ENCODE measurements at regions not wholly inside any gene's neighbourhood (a gene's known extent, or its start where the extent isn't known, plus 50 kb on each side); places are given as distances from the start of the nearest gene placed in this dataset.

- Histone ChIP-seq H3K27me3 (no peaks in the 10 kb centered on the region), H3K4me1 (peaks cover 0 to 24% of the 10 kb centered on the region in 2 donors), H3K36me3 (peaks cover 0 to 1% of the 10 kb centered on the region in 2 donors), H3K27ac (no peak overlapping the region), H3K4me3 (no peak overlapping the region), H3K9me3 (no peaks in the 10 kb centered on the region)
- ATAC-seq: no peak
- no peak for DNase-seq
- intact Hi-C loops (cut with DNase I): no loop called here
- TF ChIP-seq CTCF (IDR thresholded peaks at IDR 0.05): no peak
These were observed 207.6 kb downstream of the RAB11FIP4 start for GRCh38 chr17:31598921-31599571.

GRCh38 chr17:31598399-31598782 lies 206.9 kb downstream of the RAB11FIP4 start:
- Histone ChIP-seq H3K27me3 (no peaks in the 10 kb centered on the region), H3K27ac (no peak overlapping the region), H3K9me3 (no peaks in the 10 kb centered on the region), H3K4me1 (peaks cover 0 to 24% of the 10 kb centered on the region in 2 donors), H3K36me3 (peaks cover 0 to 8% of the 10 kb centered on the region in 2 donors), H3K4me3 (no peak overlapping the region)
- intact Hi-C loops (cut with DNase I): no loop called here
- no peak for DNase-seq
- ATAC-seq: no peak
- no peak for TF ChIP-seq CTCF (IDR thresholded peaks at IDR 0.05)

- DNase-seq: no peak
- no peaks in the 10 kb centered on the region for H3K27me3 ChIP-seq
- no peak for ATAC-seq
- no peak for TF ChIP-seq CTCF (IDR thresholded peaks at IDR 0.05)
- peaks cover 0 to 8% of the 10 kb centered on the region in 2 donors for H3K36me3 ChIP-seq
- intact Hi-C loops (cut with DNase I): no loop called here
- peaks cover 0 to 24% of the 10 kb centered on the region in 2 donors for H3K4me1 ChIP-seq
- no peak overlapping the region for H3K27ac ChIP-seq
- no peak overlapping the region for H3K4me3 ChIP-seq
- H3K9me3 ChIP-seq: no peaks in the 10 kb centered on the region
These were observed 206.3 kb downstream of the RAB11FIP4 start for GRCh38 chr17:31597646-31598398.

- DNase-seq (peak in 3 of 4 donors; percentile 10 to 87 (median 86)), ATAC-seq (peak; percentile 93)
- Histone ChIP-seq H3K27ac (peak overlapping the region; percentile 75 to 80), H3K36me3 (peaks cover 0 to 8% of the 10 kb centered on the region in 2 donors), H3K27me3 (no peaks in the 10 kb centered on the region), H3K4me1 (peaks cover 0 to 24% of the 10 kb centered on the region in 2 donors), H3K9me3 (no peaks in the 10 kb centered on the region), H3K4me3 (no peak overlapping the region)
- no peak for TF ChIP-seq CTCF (IDR thresholded peaks at IDR 0.05)
- intact Hi-C loops (cut with DNase I): no loop called here
These were observed 205.2 kb downstream of the RAB11FIP4 start for GRCh38 chr17:31596382-31597323.

Measured in left lung (tissue), 4 donors.